RWPE2 (cell line): ENCODE measurements at regions not wholly inside any gene's neighbourhood (a gene's known extent, or its start where the extent isn't known, plus 50 kb on each side); places are given as distances from the start of the nearest gene placed in this dataset.
A peak's percentile ranks its signal among the peaks of the same experiment; 100 is the strongest.

Experiments used
- ATAC-seq: fragments of 200-7000 bp; cut with Tn5 transposase; 3 replicates; pipeline ENCODE4 v1.9.1; 2021; ENCODE audit warnings: low read depth
- DNase-seq: peaks from one replicate; pipeline ENCODE4 v3.0.0-alpha.2; 2020; ENCODE audit warnings: low spot score
- H3K27ac ChIP-seq: fragments of 450-650 bp; 2 replicates; pipeline ENCODE4 v1.5.1; 2017; ENCODE audit warnings: mild to moderate bottlenecking; ENCODE audit not compliant: poor library complexity, severe bottlenecking
- H3K27me3 ChIP-seq: fragments of 250-450 bp; sonication (Bioruptor Pico); 2 replicates; pipeline ENCODE4 v1.5.1; 2021; ENCODE audit warnings: mild to moderate bottlenecking, moderate library complexity; ENCODE audit not compliant: insufficient read depth, poor library complexity, severe bottlenecking
- H3K36me3 ChIP-seq: fragments of 250-450 bp; sonication (Bioruptor Pico); 2 replicates; pipeline ENCODE4 v1.5.1; 2020; ENCODE audit warnings: low read depth, mild to moderate bottlenecking, moderate library complexity
- H3K4me1 ChIP-seq: fragments of 250-450 bp; sonication (Bioruptor Pico); 2 replicates; pipeline ENCODE4 v1.5.1; 2021; ENCODE audit warnings: mild to moderate bottlenecking, moderate library complexity; ENCODE audit not compliant: insufficient read depth, poor library complexity, severe bottlenecking
- H3K4me3 ChIP-seq: fragments of 250-450 bp; sonication (Bioruptor Pico); 2 replicates; pipeline ENCODE4 v1.5.1; 2021; ENCODE audit warnings: mild to moderate bottlenecking, moderate library complexity; ENCODE audit not compliant: severe bottlenecking
- H3K9me3 ChIP-seq: fragments of 250-450 bp; sonication (Bioruptor Pico); 2 replicates; pipeline ENCODE4 v1.5.1; 2021; ENCODE audit warnings: mild to moderate bottlenecking, moderate library complexity; ENCODE audit not compliant: severe bottlenecking
- CTCF ChIP-seq: fragments of 450-650 bp; IDR thresholded peaks from one replicate; pipeline ENCODE4 v1.5.1; 2017; ENCODE audit warnings: mild to moderate bottlenecking, moderate library complexity; ENCODE audit not compliant: poor library complexity, severe bottlenecking

- Histone ChIP-seq H3K4me3 (no peak overlapping the region), H3K27ac (no peak overlapping the region), H3K9me3 (no peaks in the 10 kb centered on the region)
These were observed 85.5 kb upstream of the SPANXB1 start for GRCh38 chrX:140916872-140917271.

GRCh38 chrX:140917354-140918115, 84.9 kb upstream of the SPANXB1 start:
- no peaks in the 10 kb centered on the region for H3K36me3 ChIP-seq
- H3K4me1 ChIP-seq = no peaks in the 10 kb centered on the region
- no peaks in the 10 kb centered on the region for H3K9me3 ChIP-seq
- H3K27ac ChIP-seq = no peak overlapping the region
- DNase-seq (no peak), ATAC-seq (no peak)
- H3K27me3 ChIP-seq = no peaks in the 10 kb centered on the region
- no peak for TF ChIP-seq CTCF
- H3K4me3 ChIP-seq = no peak overlapping the region

More at GRCh38 chrX:140916872-140917271, 85.5 kb upstream of the SPANXB1 start:
- DNase-seq (no peak), ATAC-seq (no peak)
- TF ChIP-seq CTCF = no peak
- Histone ChIP-seq H3K27me3 (no peaks in the 10 kb centered on the region), H3K4me1 (no peaks in the 10 kb centered on the region), H3K36me3 (no peaks in the 10 kb centered on the region)

GRCh38 chrX:140918398-140919038, 83.9 kb upstream of the SPANXB1 start:
- TF ChIP-seq CTCF = peak; percentile 66
- no peak overlapping the region for H3K27ac ChIP-seq
- no peaks in the 10 kb centered on the region for H3K36me3 ChIP-seq
- no peak for DNase-seq
- H3K9me3 ChIP-seq = no peaks in the 10 kb centered on the region
- no peaks in the 10 kb centered on the region for H3K27me3 ChIP-seq
- no peaks in the 10 kb centered on the region for H3K4me1 ChIP-seq
- H3K4me3 ChIP-seq = no peak overlapping the region
- ATAC-seq = peak; percentile 46; the same call in 1 of the 3 replicates

GRCh38 chrX:140920416-140920815, 82.0 kb upstream of the SPANXB1 start:
- no peak for TF ChIP-seq CTCF
- no peaks in the 10 kb centered on the region for H3K9me3 ChIP-seq
- no peaks in the 10 kb centered on the region for H3K27me3 ChIP-seq
- no peak overlapping the region for H3K27ac ChIP-seq
- no peaks in the 10 kb centered on the region for H3K4me1 ChIP-seq
- H3K4me3 ChIP-seq = no peak overlapping the region
- ATAC-seq = no peak
- no peak for DNase-seq
- no peaks in the 10 kb centered on the region for H3K36me3 ChIP-seq

GRCh38 chrX:140923118-140923517, 79.3 kb upstream of the SPANXB1 start:
- TF ChIP-seq CTCF = no peak
- H3K4me3 ChIP-seq = no peak overlapping the region
- DNase-seq (no peak), ATAC-seq (no peak)
- H3K4me1 ChIP-seq = no peaks in the 10 kb centered on the region
- H3K27me3 ChIP-seq = no peaks in the 10 kb centered on the region
- H3K27ac ChIP-seq = no peak overlapping the region
- no peaks in the 10 kb centered on the region for H3K36me3 ChIP-seq
- H3K9me3 ChIP-seq = no peaks in the 10 kb centered on the region
